Left lung (tissue), 4 donors: ENCODE measurements at regions not wholly inside any gene's neighbourhood (a gene's known extent, or its start where the extent isn't known, plus 50 kb on each side); places are given as distances from the start of the nearest gene placed in this dataset.
A peak's percentile ranks its signal among the peaks of the same experiment; 100 is the strongest.

ENCODE experiments used
- ATAC-seq: fragments of 200-7000 bp; cut with Tn5 transposase; one replicate; pipeline ENCODE4 v1.9.1; 2020; ENCODE audit warnings: moderate library complexity
- DNase-seq, 4 donors: peaks; one replicate each; pipeline ENCODE4 v3.0.0-alpha.2; 2013 to 2020
- H3K27ac ChIP-seq, 2 donors: fragments of 200-600 bp; sonication (generic) in 1 of 2; one replicate each; pipeline versions ENCODE4 v1.5.0 to v1.8.0; 2020 to 2021
- H3K27me3 ChIP-seq, 2 donors: fragments of 200-600 bp; sonication (generic) in 1 of 2; one replicate each; pipeline versions ENCODE4 v1.5.0 to v1.8.0; 2020 to 2021
- H3K36me3 ChIP-seq, 2 donors: fragments of 200-600 bp; sonication (generic) in 1 of 2; one replicate each; pipeline versions ENCODE4 v1.5.0 to v1.8.0; 2020 to 2021
- H3K4me1 ChIP-seq, 2 donors: fragments of 200-600 bp; one replicate each; pipeline ENCODE4 v1.8.0; 2021
- H3K4me3 ChIP-seq, 2 donors: fragments of 200-600 bp; sonication (generic) in 1 of 2; one replicate each; pipeline versions ENCODE4 v1.5.0 to v1.8.0; 2020 to 2021; ENCODE audit warnings: mild to moderate bottlenecking in 1 of 2
- H3K9me3 ChIP-seq, 2 donors: fragments of 200-600 bp; sonication (generic) in 1 of 2; one replicate each; pipeline versions ENCODE4 v1.5.0 to v1.8.0; 2020 to 2021
- intact Hi-C, 2 donors: fragments of 100-400 bp; cut with DNase I; formaldehyde crosslinking; loops; one replicate each; pipeline versions ENCODE4 v1.11.2 to v1.14.2; 2022
- TF ChIP-seq, protein P1 (sequence below), 2 donors: fragments of 200-600 bp; sonication (generic) in 1 of 2; IDR thresholded peaks; one replicate each; pipeline versions ENCODE4 v1.5.0 to v1.8.0; 2021; ENCODE audit warnings: antibody characterized with exemption in 2 of 2
- donor health status: DM: no; HTN: yes; CAD: no.
- donor health status: DM: no; HTN: no; CAD: no.

- DNase-seq (no peak), ATAC-seq (peak; percentile 38)
- Histone ChIP-seq H3K27ac (no peak overlapping the region), H3K27me3 (no peaks in the 10 kb centered on the region), H3K36me3 (no peaks in the 10 kb centered on the region), H3K4me3 (no peak overlapping the region), H3K9me3 (peaks cover 0 to 3% of the 10 kb centered on the region in 2 donors), H3K4me1 (no peaks in the 10 kb centered on the region)
- intact Hi-C loops: no loop called here
- TF ChIP-seq, protein P1, sequence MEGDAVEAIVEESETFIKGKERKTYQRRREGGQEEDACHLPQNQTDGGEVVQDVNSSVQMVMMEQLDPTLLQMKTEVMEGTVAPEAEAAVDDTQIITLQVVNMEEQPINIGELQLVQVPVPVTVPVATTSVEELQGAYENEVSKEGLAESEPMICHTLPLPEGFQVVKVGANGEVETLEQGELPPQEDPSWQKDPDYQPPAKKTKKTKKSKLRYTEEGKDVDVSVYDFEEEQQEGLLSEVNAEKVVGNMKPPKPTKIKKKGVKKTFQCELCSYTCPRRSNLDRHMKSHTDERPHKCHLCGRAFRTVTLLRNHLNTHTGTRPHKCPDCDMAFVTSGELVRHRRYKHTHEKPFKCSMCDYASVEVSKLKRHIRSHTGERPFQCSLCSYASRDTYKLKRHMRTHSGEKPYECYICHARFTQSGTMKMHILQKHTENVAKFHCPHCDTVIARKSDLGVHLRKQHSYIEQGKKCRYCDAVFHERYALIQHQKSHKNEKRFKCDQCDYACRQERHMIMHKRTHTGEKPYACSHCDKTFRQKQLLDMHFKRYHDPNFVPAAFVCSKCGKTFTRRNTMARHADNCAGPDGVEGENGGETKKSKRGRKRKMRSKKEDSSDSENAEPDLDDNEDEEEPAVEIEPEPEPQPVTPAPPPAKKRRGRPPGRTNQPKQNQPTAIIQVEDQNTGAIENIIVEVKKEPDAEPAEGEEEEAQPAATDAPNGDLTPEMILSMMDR (IDR thresholded peaks at IDR 0.05): no peak
Measured at GRCh38 chr18:53819174-53819573, 405.3 kb downstream of the MBD2 start.

- H3K4me3 ChIP-seq: no peak overlapping the region
- ATAC-seq (no peak), DNase-seq (no peak)
- no peaks in the 10 kb centered on the region for H3K27me3 ChIP-seq
- intact Hi-C loops: no loop called here
- no peaks in the 10 kb centered on the region for H3K36me3 ChIP-seq
- H3K27ac ChIP-seq: no peak overlapping the region
- TF ChIP-seq, protein P1 (IDR thresholded peaks at IDR 0.05): no peak
- H3K9me3 ChIP-seq: peaks cover 0 to 3% of the 10 kb centered on the region in 2 donors
- H3K4me1 ChIP-seq: no peaks in the 10 kb centered on the region
Measured at GRCh38 chr18:53817976-53818950, 406.2 kb downstream of the MBD2 start.

DNA sequence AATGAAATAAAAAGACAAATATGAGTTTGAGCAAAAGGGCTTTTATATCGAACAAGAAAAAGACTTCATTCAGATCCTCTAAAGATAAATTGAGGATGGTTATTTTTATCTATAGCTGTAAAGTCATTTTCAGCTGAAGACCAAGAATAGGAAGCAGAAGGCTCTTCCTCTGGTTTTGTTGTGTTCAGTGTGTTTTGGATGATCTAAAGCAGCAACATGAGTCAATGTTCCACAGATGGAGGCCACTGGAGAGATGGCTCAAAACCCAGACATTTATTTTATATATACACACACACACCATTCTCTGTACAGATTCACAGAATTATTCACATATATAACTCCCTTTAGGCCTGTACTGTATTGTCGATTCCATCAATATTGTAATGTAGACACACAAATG lies 424.3 kb downstream of the MBD2 start:
- Histone ChIP-seq H3K27ac (no peak overlapping the region), H3K27me3 (no peaks in the 10 kb centered on the region), H3K9me3 (peaks cover 0 to 15% of the 10 kb centered on the region in 2 donors), H3K36me3 (no peaks in the 10 kb centered on the region), H3K4me1 (no peaks in the 10 kb centered on the region), H3K4me3 (no peak overlapping the region)
- ATAC-seq (no peak), DNase-seq (no peak)
- intact Hi-C loops: no loop called here
- TF ChIP-seq, protein P1 (IDR thresholded peaks at IDR 0.05): no peak

GRCh38 chr18:53799134-53799533 lies 425.3 kb downstream of the MBD2 start:
- DNase-seq (no peak), ATAC-seq (no peak)
- Histone ChIP-seq H3K27ac (no peak overlapping the region), H3K4me1 (no peaks in the 10 kb centered on the region), H3K36me3 (no peaks in the 10 kb centered on the region), H3K27me3 (no peaks in the 10 kb centered on the region), H3K9me3 (peaks cover 0 to 5% of the 10 kb centered on the region in 2 donors), H3K4me3 (no peak overlapping the region)
- TF ChIP-seq, protein P1 (IDR thresholded peaks at IDR 0.05): no peak
- intact Hi-C loops: no loop called here

DNA sequence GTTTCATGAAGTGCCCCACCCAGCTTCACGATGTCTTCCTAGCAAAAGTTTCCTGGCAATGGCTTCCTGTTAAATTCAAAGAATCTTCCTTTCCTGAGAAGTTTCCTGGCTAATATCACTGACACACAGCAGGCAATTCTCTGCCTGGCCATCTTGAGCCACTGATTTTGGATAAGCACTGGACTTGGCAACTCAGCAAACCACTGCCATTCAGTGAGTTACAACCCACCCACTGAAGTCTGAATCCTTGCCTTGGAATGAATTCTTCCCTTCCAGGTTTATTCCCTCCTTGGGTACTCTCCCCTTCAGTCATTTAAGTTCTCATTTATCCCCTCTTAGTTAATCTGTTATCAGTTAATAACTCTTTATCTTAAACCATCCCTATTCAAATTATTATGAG lies 426.0 kb downstream of the MBD2 start:
- Histone ChIP-seq H3K4me1 (no peaks in the 10 kb centered on the region), H3K27me3 (no peaks in the 10 kb centered on the region), H3K36me3 (no peaks in the 10 kb centered on the region), H3K9me3 (no peaks in the 10 kb centered on the region), H3K4me3 (no peak overlapping the region), H3K27ac (no peak overlapping the region)
- TF ChIP-seq, protein P1 (IDR thresholded peaks at IDR 0.05): no peak
- ATAC-seq (no peak), DNase-seq (no peak)
- intact Hi-C loops: no loop called here
